HCT116 (cell line): ENCODE measurements at regions not wholly inside any gene's neighbourhood (a gene's known extent, or its start where the extent isn't known, plus 50 kb on each side); places are given as distances from the start of the nearest gene placed in this dataset.

Experiments used
- ATAC-seq: fragments of 200-7000 bp; cut with Tn5 transposase; 2 replicates; pipeline ENCODE4 v1.9.1; 2020; ENCODE audit warnings: mild to moderate bottlenecking, moderate library complexity
- BruUV-seq: library from RNA; stranded (reverse); fragments of 400-500 nt; replicated peaks from 2 replicates; lab custom pipeline; 2021; lab: Mats Ljungman, UMichigan
- CTCF ChIA-PET: fragments of 300-600 bp; sonication (Branson Sonifier 250); formaldehyde crosslinking; loops from one replicate; lab custom pipeline; 2021; ENCODE audit warnings: antibody characterized with exemption; lab: Charles Lee
- POLR2A ChIA-PET: fragments of 300-600, 350-600 bp; sonication (Branson Sonifier 250); formaldehyde crosslinking; loops from one replicate; lab custom pipeline; 2021; ENCODE audit warnings: antibody characterized with exemption; lab: Charles Lee
- RAD21 ChIA-PET, 2 experiments: fragments of 300-600 bp; sonication (Branson Sonifier 250); formaldehyde crosslinking; loops; one replicate each; lab custom pipeline; 2023; ENCODE audit warnings: low total read pairs in 2 of 2; ENCODE audit not compliant: uncharacterized antibody in 2 of 2, unreplicated experiment in 2 of 2, low non-redundant PET in 1 of 2; lab: Charles Lee
- DNase-seq: peaks from one replicate; pipeline ENCODE4 v3.0.0-alpha.2; 2010; ENCODE audit warnings: low read depth, low spot score
- H2AFZ ChIP-seq: fragments of 200-600 bp; shearing (Covaris generic), sonication (generic); 2 replicates; pipeline ENCODE4 v1.6.1; 2017; ENCODE audit warnings: low read depth, mixed run types, mixed read lengths, antibody characterized with exemption, low read length; ENCODE audit not compliant: poor library complexity, severe bottlenecking
- H3K27ac ChIP-seq: 2 replicates; pipeline ENCODE4 v1.5.1; 2012; ENCODE audit warnings: low read depth, low read length
- H3K27me3 ChIP-seq: fragments of 200-600 bp; sonication (generic); 2 replicates; pipeline ENCODE4 v1.6.1; 2016; ENCODE audit warnings: mixed run types, low read length, mixed read lengths; ENCODE audit not compliant: insufficient read depth
- H3K36me3 ChIP-seq, 2 experiments: fragments of 200-500 bp in 1 of 2; fragments of 200-600 bp in 1 of 2; sonication (Bioruptor generic) in 1 of 2; sonication (generic) in 1 of 2; 2 replicates each; pipeline versions ENCODE4 v1.5.1 to v1.6.1; 2014 to 2016; ENCODE audit warnings: low read length in 2 of 2, inconsistent platforms in 1 of 2, mixed read lengths in 1 of 2, mixed run types in 1 of 2; ENCODE audit not compliant: insufficient read depth in 2 of 2, control insufficient read depth in 1 of 2
- H3K4me1 ChIP-seq, 2 experiments: fragments of 200-600 bp in 1 of 2; sonication (generic) in 1 of 2; 2 replicates each; pipeline versions ENCODE4 v1.5.1 to v1.6.1; 2012 to 2017; ENCODE audit warnings: low read length in 2 of 2, inconsistent platforms in 1 of 2, mild to moderate bottlenecking in 1 of 2, mixed read lengths in 1 of 2, mixed run types in 1 of 2, moderate library complexity in 1 of 2; ENCODE audit not compliant: insufficient read depth in 2 of 2, control insufficient read depth in 1 of 2
- H3K4me2 ChIP-seq: fragments of 200-600 bp; sonication (generic); 2 replicates; pipeline ENCODE4 v1.6.1; 2017; ENCODE audit warnings: mixed run types, low read length, mixed read lengths
- H3K4me3 ChIP-seq, 2 experiments: fragments of 200-600 bp in 1 of 2; sonication (generic) in 1 of 2; replicated peaks in 1 of 2; 2 replicates each; pipeline ENCODE4 v1.5.1; 2011 to 2016; ENCODE audit warnings: low read length in 2 of 2, control low read depth in 1 of 2, low read depth in 1 of 2, mild to moderate bottlenecking in 1 of 2, mixed read lengths in 1 of 2, mixed run types in 1 of 2
- H3K79me2 ChIP-seq: fragments of 200-600 bp; sonication (generic); 2 replicates; pipeline ENCODE4 v1.6.1; 2017; ENCODE audit warnings: mild to moderate bottlenecking, mixed run types, low read length, moderate library complexity, mixed read lengths; ENCODE audit not compliant: insufficient read depth
- H3K9ac ChIP-seq: fragments of 200-600 bp; sonication (generic); 2 replicates; pipeline ENCODE4 v1.6.1; 2016; ENCODE audit warnings: low read length, mixed read lengths
- H3K9me2 ChIP-seq: fragments of 200-600 bp; sonication (generic), shearing (Covaris generic); 2 replicates; pipeline ENCODE4 v1.6.1; 2017; ENCODE audit warnings: mixed run types, mild to moderate bottlenecking, moderate library complexity; ENCODE audit not compliant: insufficient read depth
- H3K9me3 ChIP-seq, 2 experiments: fragments of 200-500 bp in 1 of 2; fragments of 200-600 bp in 1 of 2; sonication (Bioruptor generic) in 1 of 2; sonication (generic) in 1 of 2; 2 replicates each; pipeline ENCODE4 v1.6.1; 2014 to 2017; ENCODE audit warnings: low read length in 2 of 2, mixed read lengths in 2 of 2, inconsistent platforms in 1 of 2, low read depth in 1 of 2, mild to moderate bottlenecking in 1 of 2, mixed run types in 1 of 2, moderate library complexity in 1 of 2; ENCODE audit not compliant: control insufficient read depth in 1 of 2, insufficient read depth in 1 of 2
- H4K20me1 ChIP-seq: fragments of 200-600 bp; sonication (generic), shearing (Covaris generic); 2 replicates; pipeline ENCODE4 v1.6.1; 2017; ENCODE audit warnings: mixed run types, mild to moderate bottlenecking, moderate library complexity; ENCODE audit not compliant: insufficient read depth
- CEBPB ChIP-seq: IDR thresholded peaks from 2 replicates; pipeline ENCODE4 v1.6.1; 2012; ENCODE audit warnings: low read depth
- EZH2 ChIP-seq: fragments of 200-600 bp; sonication (generic); IDR thresholded peaks from 2 replicates; pipeline ENCODE4 v1.6.1; 2017; ENCODE audit warnings: antibody characterized with exemption, mixed run types
- EZH2phosphoT487 ChIP-seq: fragments of 200-600 bp; IDR thresholded peaks from 2 replicates; pipeline ENCODE4 v1.6.1; 2018; ENCODE audit warnings: antibody characterized with exemption, borderline replicate concordance
- FOSL1 ChIP-seq: IDR thresholded peaks from 2 replicates; pipeline ENCODE4 v1.6.1; 2012; ENCODE audit warnings: low read depth
- JUND ChIP-seq: IDR thresholded peaks from 2 replicates; pipeline ENCODE4 v1.6.1; 2012
- POLR2A ChIP-seq: IDR thresholded peaks from 2 replicates; pipeline ENCODE4 v1.7.0; 2011; ENCODE audit warnings: borderline replicate concordance; ENCODE audit not compliant: insufficient read depth, insufficient read length; ENCODE audit errors: extremely low read depth
- RAD21 ChIP-seq: IDR thresholded peaks from 2 replicates; pipeline ENCODE4 v1.6.1; 2012; ENCODE audit warnings: low read depth, mild to moderate bottlenecking
- SP1 ChIP-seq: IDR thresholded peaks from 2 replicates; pipeline ENCODE4 v1.6.1; 2012; ENCODE audit warnings: low read depth
- SRF ChIP-seq: IDR thresholded peaks from 2 replicates; pipeline ENCODE4 v1.6.1; 2012; ENCODE audit warnings: low read depth
- YY1 ChIP-seq: IDR thresholded peaks from 2 replicates; pipeline ENCODE4 v1.6.1; 2011; ENCODE audit warnings: low read length, low read depth, moderate library complexity, mild to moderate bottlenecking; ENCODE audit not compliant: insufficient replicate concordance; ENCODE audit errors: extremely low read depth
- intact Hi-C: fragments of 100-400 bp; cut with micrococcal nuclease; formaldehyde crosslinking; loops from 2 replicates; pipeline ENCODE4 v1.10.0; 2022
- TF ChIP-seq, protein P1 (sequence below), 3 experiments: fragments of 200-600 bp in 1 of 3; sonication (generic) in 1 of 3; IDR thresholded peaks in 2 of 3; conservative IDR thresholded peaks in 1 of 3; 2 replicates each; pipeline ENCODE4 v1.5.1; 2012 to 2017; ENCODE audit warnings: low read depth in 2 of 3, low read length in 2 of 3, antibody characterized with exemption in 1 of 3, borderline replicate concordance in 1 of 3, control low read depth in 1 of 3, mild to moderate bottlenecking in 1 of 3, mixed read lengths in 1 of 3, mixed run types in 1 of 3, moderate library complexity in 1 of 3; ENCODE audit not compliant: insufficient read depth in 1 of 3
- TF ChIP-seq, protein P2 (sequence below): IDR thresholded peaks from 2 replicates; pipeline ENCODE4 v1.6.1; 2011; ENCODE audit warnings: mild to moderate bottlenecking, low read length, moderate library complexity; ENCODE audit not compliant: insufficient replicate concordance; ENCODE audit errors: extremely low read depth
- TF ChIP-seq, protein P3 (sequence below): IDR thresholded peaks from 2 replicates; pipeline ENCODE4 v1.6.1; 2012
- TF ChIP-seq, protein P4 (sequence below): IDR thresholded peaks from 2 replicates; pipeline ENCODE4 v1.6.1; 2012; ENCODE audit warnings: low read depth
- TF ChIP-seq, protein P5 (sequence below): IDR thresholded peaks from 2 replicates; pipeline ENCODE4 v1.6.1; 2012

DNA sequence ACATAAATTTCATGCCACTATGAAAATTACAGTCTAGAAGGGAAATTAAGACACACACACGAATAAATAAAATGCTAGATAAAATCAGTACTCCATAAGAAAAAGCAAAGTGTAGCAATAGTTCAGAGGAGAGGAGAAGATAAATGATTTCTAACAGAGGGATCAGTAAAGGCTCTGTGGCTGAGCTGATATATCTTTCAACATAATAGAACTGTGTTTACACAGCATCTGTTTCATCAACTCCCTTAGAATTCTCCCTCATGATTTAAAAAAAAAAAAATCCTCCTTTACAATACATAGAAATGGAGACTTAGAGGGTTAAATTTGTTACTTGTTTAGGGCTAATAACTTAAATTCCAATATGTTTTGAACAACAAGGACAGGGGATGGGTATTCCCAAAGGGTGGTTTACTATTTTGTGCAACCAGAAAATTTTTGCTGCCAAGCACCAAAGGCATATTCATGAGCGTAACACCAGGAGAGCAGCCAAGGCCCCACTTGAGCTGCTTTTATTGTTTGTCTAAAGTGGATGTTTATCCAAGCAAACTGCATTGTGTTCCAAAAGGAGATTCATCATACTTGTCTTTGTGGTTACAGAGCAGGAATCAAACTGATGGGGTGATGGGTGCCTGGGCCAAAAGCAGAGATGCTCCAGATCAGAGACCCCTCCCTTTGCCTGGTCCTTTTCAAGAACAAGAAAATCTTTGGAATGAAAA, 162.7 kb downstream of the BMP4 start:
- ChIA-PET POLR2A (no interaction called here), RAD21 (no interaction called here), CTCF (no interaction called here)
- Histone ChIP-seq H3K9ac (no peak overlapping the region), H3K4me3 (no peak overlapping the region), H3K4me2 (no peak overlapping the region), H3K36me3 (no peaks in the 10 kb centered on the region), H3K27me3 (no peaks in the 10 kb centered on the region), H3K79me2 (no peaks in the 10 kb centered on the region), H3K4me1 (peaks cover 7 to 8% of the 10 kb centered on the region in 2 experiments; a peak in 2 of 4 replicates), H3K9me3 (no peaks in the 10 kb centered on the region), H3K27ac (no peak overlapping the region), H4K20me1 (no peaks in the 10 kb centered on the region), H3K9me2 (no peaks in the 10 kb centered on the region), H2AFZ (no peak overlapping the region)
- BruUV-seq, result no TSS peak
- DNase-seq (no peak), ATAC-seq (no peak)
- intact Hi-C loops, result no loop called here
- TF ChIP-seq POLR2A (no peak), CEBPB (no peak), EZH2 (no peak), JUND (no peak), YY1 (no peak), FOSL1 (no peak), SP1 (no peak), RAD21 (no peak), EZH2phosphoT487 (no peak), SRF (no peak)
- TF ChIP-seq, protein P1, sequence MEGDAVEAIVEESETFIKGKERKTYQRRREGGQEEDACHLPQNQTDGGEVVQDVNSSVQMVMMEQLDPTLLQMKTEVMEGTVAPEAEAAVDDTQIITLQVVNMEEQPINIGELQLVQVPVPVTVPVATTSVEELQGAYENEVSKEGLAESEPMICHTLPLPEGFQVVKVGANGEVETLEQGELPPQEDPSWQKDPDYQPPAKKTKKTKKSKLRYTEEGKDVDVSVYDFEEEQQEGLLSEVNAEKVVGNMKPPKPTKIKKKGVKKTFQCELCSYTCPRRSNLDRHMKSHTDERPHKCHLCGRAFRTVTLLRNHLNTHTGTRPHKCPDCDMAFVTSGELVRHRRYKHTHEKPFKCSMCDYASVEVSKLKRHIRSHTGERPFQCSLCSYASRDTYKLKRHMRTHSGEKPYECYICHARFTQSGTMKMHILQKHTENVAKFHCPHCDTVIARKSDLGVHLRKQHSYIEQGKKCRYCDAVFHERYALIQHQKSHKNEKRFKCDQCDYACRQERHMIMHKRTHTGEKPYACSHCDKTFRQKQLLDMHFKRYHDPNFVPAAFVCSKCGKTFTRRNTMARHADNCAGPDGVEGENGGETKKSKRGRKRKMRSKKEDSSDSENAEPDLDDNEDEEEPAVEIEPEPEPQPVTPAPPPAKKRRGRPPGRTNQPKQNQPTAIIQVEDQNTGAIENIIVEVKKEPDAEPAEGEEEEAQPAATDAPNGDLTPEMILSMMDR (IDR thresholded peaks at IDR 0.05 in 2 of 3, conservative IDR thresholded peaks at IDR 0.05 in 1 of 3; ENCODE audit: borderline replicate concordance in 1 of 3, insufficient read depth in 1 of 3, low read depth in 2 of 3, low read length in 2 of 3), result no peak
- TF ChIP-seq, protein P2, sequence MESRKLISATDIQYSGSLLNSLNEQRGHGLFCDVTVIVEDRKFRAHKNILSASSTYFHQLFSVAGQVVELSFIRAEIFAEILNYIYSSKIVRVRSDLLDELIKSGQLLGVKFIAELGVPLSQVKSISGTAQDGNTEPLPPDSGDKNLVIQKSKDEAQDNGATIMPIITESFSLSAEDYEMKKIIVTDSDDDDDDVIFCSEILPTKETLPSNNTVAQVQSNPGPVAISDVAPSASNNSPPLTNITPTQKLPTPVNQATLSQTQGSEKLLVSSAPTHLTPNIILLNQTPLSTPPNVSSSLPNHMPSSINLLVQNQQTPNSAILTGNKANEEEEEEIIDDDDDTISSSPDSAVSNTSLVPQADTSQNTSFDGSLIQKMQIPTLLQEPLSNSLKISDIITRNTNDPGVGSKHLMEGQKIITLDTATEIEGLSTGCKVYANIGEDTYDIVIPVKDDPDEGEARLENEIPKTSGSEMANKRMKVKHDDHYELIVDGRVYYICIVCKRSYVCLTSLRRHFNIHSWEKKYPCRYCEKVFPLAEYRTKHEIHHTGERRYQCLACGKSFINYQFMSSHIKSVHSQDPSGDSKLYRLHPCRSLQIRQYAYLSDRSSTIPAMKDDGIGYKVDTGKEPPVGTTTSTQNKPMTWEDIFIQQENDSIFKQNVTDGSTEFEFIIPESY, result no peak
- TF ChIP-seq, protein P3, sequence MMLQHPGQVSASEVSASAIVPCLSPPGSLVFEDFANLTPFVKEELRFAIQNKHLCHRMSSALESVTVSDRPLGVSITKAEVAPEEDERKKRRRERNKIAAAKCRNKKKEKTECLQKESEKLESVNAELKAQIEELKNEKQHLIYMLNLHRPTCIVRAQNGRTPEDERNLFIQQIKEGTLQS, result no peak
- TF ChIP-seq, protein P4, sequence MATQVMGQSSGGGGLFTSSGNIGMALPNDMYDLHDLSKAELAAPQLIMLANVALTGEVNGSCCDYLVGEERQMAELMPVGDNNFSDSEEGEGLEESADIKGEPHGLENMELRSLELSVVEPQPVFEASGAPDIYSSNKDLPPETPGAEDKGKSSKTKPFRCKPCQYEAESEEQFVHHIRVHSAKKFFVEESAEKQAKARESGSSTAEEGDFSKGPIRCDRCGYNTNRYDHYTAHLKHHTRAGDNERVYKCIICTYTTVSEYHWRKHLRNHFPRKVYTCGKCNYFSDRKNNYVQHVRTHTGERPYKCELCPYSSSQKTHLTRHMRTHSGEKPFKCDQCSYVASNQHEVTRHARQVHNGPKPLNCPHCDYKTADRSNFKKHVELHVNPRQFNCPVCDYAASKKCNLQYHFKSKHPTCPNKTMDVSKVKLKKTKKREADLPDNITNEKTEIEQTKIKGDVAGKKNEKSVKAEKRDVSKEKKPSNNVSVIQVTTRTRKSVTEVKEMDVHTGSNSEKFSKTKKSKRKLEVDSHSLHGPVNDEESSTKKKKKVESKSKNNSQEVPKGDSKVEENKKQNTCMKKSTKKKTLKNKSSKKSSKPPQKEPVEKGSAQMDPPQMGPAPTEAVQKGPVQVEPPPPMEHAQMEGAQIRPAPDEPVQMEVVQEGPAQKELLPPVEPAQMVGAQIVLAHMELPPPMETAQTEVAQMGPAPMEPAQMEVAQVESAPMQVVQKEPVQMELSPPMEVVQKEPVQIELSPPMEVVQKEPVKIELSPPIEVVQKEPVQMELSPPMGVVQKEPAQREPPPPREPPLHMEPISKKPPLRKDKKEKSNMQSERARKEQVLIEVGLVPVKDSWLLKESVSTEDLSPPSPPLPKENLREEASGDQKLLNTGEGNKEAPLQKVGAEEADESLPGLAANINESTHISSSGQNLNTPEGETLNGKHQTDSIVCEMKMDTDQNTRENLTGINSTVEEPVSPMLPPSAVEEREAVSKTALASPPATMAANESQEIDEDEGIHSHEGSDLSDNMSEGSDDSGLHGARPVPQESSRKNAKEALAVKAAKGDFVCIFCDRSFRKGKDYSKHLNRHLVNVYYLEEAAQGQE, result no peak
- TF ChIP-seq, protein P5, sequence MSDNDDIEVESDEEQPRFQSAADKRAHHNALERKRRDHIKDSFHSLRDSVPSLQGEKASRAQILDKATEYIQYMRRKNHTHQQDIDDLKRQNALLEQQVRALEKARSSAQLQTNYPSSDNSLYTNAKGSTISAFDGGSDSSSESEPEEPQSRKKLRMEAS, result no peak
